ENCODE measurements at regions not wholly inside any gene's neighbourhood (a gene's known extent, or its start where the extent isn't known, plus 50 kb on each side); places are given as distances from the start of the nearest gene placed in this dataset.

- TF ChIP-seq CTCF (IDR thresholded peaks at IDR 0.05; ENCODE audit: low read length) (no peak), EZH2phosphoT487 (IDR thresholded peaks at IDR 0.05; ENCODE audit: low read length) (no peak)
Measured at GRCh38 chr2:2800001-2800400, 468.9 kb upstream of the MYT1L start.

All from MM.1S (cell line).